Renal pelvis (tissue), 1 donor: ENCODE measurements at regions not wholly inside any gene's neighbourhood (a gene's known extent, or its start where the extent isn't known, plus 50 kb on each side); places are given as distances from the start of the nearest gene placed in this dataset.
"Not testable (repeated sequence)": the region's sequence is repeated elsewhere in the genome, so short reads cannot be mapped to it uniquely, and the experiment has no call there.

Experiments
- DNase-seq: peaks from one replicate; pipeline ENCODE4 v3.0.0-alpha.2; 2013

DNA sequence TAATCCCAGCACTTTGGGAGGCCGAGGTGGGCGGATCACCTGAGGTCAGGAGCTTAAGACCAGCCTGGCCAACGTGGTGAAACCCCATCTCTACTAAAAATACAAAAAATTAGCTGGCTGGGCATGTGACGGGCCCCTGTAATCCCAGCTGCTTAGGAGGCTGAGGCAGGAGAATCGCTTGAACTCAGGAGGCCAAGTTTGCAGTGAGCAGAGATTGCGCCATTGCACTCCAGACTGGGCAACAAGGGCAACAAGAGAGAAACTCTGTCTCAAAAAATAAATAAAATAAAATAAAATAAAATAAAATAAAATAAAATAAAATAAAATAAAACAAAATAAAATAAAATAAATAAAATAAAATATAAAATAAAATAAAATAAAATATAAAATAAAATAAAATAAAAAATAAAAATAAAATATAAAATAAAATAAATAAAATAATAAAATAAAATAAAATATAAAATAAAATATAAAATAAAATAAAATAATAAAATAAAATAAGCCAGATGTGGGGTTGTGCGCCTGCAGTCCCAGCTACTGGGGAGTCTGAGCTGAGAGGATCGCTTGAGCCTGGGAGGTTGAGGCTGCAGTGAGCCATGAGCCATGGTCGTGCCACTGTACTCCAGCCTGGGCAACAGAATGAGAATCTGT, 49.8 kb upstream of the ITGB1 start:
- DNase-seq: not testable (repeated sequence)
